ENCODE measurements at regions not wholly inside any gene's neighbourhood (a gene's known extent, or its start where the extent isn't known, plus 50 kb on each side); places are given as distances from the start of the nearest gene placed in this dataset.

DNA sequence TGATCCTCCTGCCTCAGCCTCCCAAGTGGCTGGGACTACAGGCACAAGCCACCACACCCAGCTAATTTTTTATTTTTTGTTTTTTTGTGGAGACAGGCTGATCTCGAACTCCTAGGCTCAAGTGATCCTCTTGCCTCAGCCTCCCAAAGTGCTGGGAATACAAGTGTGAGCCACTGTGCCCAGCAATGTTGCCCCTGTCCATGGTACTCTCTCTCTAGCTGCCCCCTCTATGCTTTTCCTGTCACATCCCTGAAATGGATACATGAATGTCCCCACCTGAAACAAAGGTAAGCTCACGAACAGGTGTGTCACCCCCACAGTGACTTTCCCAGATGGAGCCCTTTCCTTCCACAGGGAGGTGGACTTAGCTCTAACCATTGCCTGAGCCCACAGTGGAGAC is 141.1 kb upstream of the MGMT start:
- TF ChIP-seq CTCF (IDR thresholded peaks at IDR 0.05) = no peak
- no peak for TF ChIP-seq POLR2A (IDR thresholded peaks at IDR 0.05)
